ENCODE measurements at regions not wholly inside any gene's neighbourhood (a gene's known extent, or its start where the extent isn't known, plus 50 kb on each side); places are given as distances from the start of the nearest gene placed in this dataset.

GRCh38 chr9:80881940-80882339 lies 807.4 kb downstream of the TLE1 start:
- no peak for DNase-seq (ENCODE audit: low spot score)
- TF ChIP-seq CTCF (IDR thresholded peaks at IDR 0.05; ENCODE audit: extremely low read depth, missing control alignments): no peak

GRCh38 chr9:80881320-80881719 lies 808.0 kb downstream of the TLE1 start:
- TF ChIP-seq CTCF (IDR thresholded peaks at IDR 0.05; ENCODE audit: extremely low read depth, missing control alignments): no peak
- DNase-seq (ENCODE audit: low spot score): no peak

GRCh38 chr9:80878556-80878955 lies 810.8 kb downstream of the TLE1 start:
- DNase-seq (ENCODE audit: low spot score): no peak
- no peak for TF ChIP-seq CTCF (IDR thresholded peaks at IDR 0.05; ENCODE audit: extremely low read depth, missing control alignments)

- no peak for DNase-seq (ENCODE audit: low spot score)
- no peak for TF ChIP-seq CTCF (IDR thresholded peaks at IDR 0.05; ENCODE audit: extremely low read depth, missing control alignments)
These were observed 813.4 kb downstream of the TLE1 start for GRCh38 chr9:80875947-80876346.

GRCh38 chr9:80874276-80874675 lies 815.1 kb downstream of the TLE1 start:
- TF ChIP-seq CTCF (IDR thresholded peaks at IDR 0.05; ENCODE audit: extremely low read depth, missing control alignments): no peak
- no peak for DNase-seq (ENCODE audit: low spot score)

- no peak for DNase-seq (ENCODE audit: low spot score)
- TF ChIP-seq CTCF (IDR thresholded peaks at IDR 0.05; ENCODE audit: extremely low read depth, missing control alignments): no peak
These were observed 815.5 kb downstream of the TLE1 start for GRCh38 chr9:80873861-80874260.

- TF ChIP-seq CTCF (IDR thresholded peaks at IDR 0.05; ENCODE audit: extremely low read depth, missing control alignments): no peak
- DNase-seq (ENCODE audit: low spot score): no peak
These were observed 817.8 kb downstream of the TLE1 start for GRCh38 chr9:80871596-80871995.
